ENCODE measurements at regions not wholly inside any gene's neighbourhood (a gene's known extent, or its start where the extent isn't known, plus 50 kb on each side); places are given as distances from the start of the nearest gene placed in this dataset.

- in situ Hi-C loops (cut with MboI; ENCODE audit: low pct_unique_long_range_greater_than_20kb, low sequenced_read_pairs, unreplicated experiment), result no loop called here
- TF ChIP-seq CTCF (IDR thresholded peaks at IDR 0.05; ENCODE audit: extremely low read depth, insufficient read depth, missing control alignments), result no peak
- DNase-seq (ENCODE audit: low spot score), result no peak
Observed at GRCh38 chr5:142385194-142385593, 60.4 kb upstream of the SPRY4 start.

GRCh38 chr5:142384014-142384413, 59.2 kb upstream of the SPRY4 start:
- TF ChIP-seq CTCF (IDR thresholded peaks at IDR 0.05; ENCODE audit: extremely low read depth, insufficient read depth, missing control alignments), result no peak
- DNase-seq (ENCODE audit: low spot score), result no peak
- in situ Hi-C loops (cut with MboI; ENCODE audit: low pct_unique_long_range_greater_than_20kb, low sequenced_read_pairs, unreplicated experiment), result no loop called here

DNA sequence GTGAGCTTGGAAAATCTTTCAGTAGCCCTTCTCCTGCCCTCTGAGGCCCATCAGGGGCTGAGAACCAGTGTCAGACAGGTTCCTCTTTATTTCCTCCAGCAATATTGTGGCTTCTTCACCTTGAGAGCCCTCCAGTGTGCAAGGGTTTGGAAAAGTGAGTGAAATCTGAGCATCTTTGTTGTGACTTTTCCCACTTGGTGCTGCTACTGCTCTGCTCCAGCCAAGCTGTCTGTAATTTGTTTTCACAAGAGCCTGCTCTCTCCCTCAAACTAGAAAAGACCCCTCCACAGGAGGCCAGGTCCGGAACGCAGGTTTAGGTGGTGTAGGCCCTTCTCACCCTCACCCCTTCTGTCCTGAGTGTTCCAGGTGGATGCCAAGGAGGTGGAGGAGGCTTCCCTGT, 57.4 kb upstream of the SPRY4 start:
- no peak for DNase-seq (ENCODE audit: low spot score)
- no peak for TF ChIP-seq CTCF (IDR thresholded peaks at IDR 0.05; ENCODE audit: extremely low read depth, insufficient read depth, missing control alignments)
- in situ Hi-C loops (cut with MboI; ENCODE audit: low pct_unique_long_range_greater_than_20kb, low sequenced_read_pairs, unreplicated experiment), result no loop called here

- in situ Hi-C loops (cut with MboI; ENCODE audit: low pct_unique_long_range_greater_than_20kb, low sequenced_read_pairs, unreplicated experiment), result no loop called here
- no peak for DNase-seq (ENCODE audit: low spot score)
- no peak for TF ChIP-seq CTCF (IDR thresholded peaks at IDR 0.05; ENCODE audit: extremely low read depth, insufficient read depth, missing control alignments)
Observed at GRCh38 chr5:142378737-142379634, 54.2 kb upstream of the SPRY4 start.

DNA sequence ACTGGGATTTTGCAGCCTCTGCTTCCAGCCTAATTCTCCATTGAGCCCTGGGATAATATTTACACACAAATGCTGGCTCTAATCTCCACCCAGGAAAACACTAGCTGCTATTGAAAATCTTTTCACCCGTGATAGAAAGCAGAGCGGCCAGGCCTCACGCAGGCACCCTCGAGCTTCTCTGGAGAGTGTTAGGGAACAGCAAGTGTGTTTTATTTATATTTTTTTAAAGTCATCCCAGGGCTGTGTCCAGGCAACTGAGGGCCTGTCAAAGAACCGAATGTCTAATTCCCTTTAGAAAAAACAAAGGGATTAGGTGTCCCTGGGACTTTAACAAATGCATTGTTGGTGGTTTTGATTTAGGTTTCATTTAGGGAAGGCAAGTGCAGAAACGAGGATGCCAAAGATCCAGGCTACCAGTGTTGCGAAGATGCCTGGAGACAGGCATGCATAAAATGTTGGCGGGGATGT, 51.2 kb upstream of the SPRY4 start:
- no peak for TF ChIP-seq CTCF (IDR thresholded peaks at IDR 0.05; ENCODE audit: extremely low read depth, insufficient read depth, missing control alignments)
- no peak for DNase-seq (ENCODE audit: low spot score)
- in situ Hi-C loops (cut with MboI; ENCODE audit: low pct_unique_long_range_greater_than_20kb, low sequenced_read_pairs, unreplicated experiment), result no loop called here

Data from GM13977 (cell line).